SH-SY5Y (cell line): ENCODE measurements at regions not wholly inside any gene's neighbourhood (a gene's known extent, or its start where the extent isn't known, plus 50 kb on each side); places are given as distances from the start of the nearest gene placed in this dataset.

Source experiments
- GATA2 ChIP-seq: IDR thresholded peaks from 2 replicates; pipeline ENCODE4 v1.6.1; 2011; ENCODE audit warnings: mild to moderate bottlenecking, low read depth, low read length
- GATA3 ChIP-seq: IDR thresholded peaks from 2 replicates; pipeline ENCODE4 v1.6.1; 2011; ENCODE audit warnings: low read depth, mild to moderate bottlenecking, low read length, moderate library complexity

GRCh38 chr12:3357950-3358525, 133.0 kb upstream of the PRMT8 start:
- no peak for TF ChIP-seq GATA3
- TF ChIP-seq GATA2: no peak
